ENCODE measurements at regions not wholly inside any gene's neighbourhood (a gene's known extent, or its start where the extent isn't known, plus 50 kb on each side); places are given as distances from the start of the nearest gene placed in this dataset.

DNA sequence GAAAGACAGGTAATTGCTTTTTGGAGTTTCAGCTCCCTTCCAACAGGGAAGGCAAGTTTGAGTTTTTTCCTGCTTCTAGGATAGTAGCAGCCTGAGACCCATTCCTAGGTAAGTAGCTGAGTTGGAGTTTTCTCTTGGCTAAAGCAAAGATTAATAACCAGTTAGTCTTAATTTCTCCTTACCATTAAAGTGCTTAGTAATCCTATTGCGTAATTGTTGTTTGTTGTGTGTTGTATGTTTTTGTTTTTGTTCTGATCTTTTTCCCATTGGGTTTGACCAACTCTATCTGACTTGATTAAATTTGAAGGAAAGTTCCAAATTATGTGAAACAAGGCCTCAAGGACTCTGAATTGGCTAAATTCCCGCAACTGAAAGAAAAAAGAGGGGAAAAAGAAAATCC lies 83.5 kb downstream of the TBX22 start:
- no peak for DNase-seq (ENCODE audit: low read depth in 3 of 3, low spot score in 2 of 3)

DNA sequence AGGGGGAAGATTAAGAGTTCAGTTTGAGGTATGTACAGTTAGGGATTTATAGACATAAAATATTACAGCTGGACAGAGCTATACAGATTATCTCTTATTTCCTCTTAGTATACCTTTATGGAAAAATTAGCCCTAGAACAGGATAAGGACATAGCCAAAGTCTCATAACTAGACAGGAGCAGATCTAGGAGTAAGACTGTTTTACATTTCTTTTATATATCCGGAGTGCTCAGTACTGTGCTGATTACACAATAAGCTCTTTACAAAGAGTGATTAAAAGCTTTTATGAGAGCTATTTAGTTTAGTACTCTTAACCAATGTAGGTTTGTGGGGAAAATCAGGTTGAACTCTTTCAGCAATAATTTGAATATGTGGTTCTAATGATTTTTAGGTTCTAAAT lies 105.8 kb downstream of the TBX22 start:
- no peak for DNase-seq (ENCODE audit: low read depth in 3 of 3, low spot score in 2 of 3)

DNA sequence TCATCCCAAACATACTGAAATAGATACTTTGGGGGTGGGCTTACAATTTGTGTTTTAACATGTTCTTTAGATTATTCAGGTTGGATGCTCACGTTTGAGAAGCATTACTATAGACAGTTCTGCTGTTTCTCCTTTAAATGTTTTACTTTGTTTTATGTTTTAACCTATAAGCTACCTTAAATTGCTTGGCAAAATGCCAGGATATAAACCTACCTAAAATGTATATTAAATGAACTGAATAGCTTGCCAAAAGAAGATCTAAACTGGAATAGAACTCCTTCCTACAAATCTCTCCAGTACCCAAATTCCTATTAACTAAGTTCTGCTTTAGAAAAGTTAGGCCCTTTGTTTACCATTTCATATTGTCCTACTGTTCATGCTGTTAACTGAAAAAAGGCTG lies 124.4 kb downstream of the TBX22 start:
- no peak for DNase-seq (ENCODE audit: low read depth in 3 of 3, low spot score in 2 of 3)

DNA sequence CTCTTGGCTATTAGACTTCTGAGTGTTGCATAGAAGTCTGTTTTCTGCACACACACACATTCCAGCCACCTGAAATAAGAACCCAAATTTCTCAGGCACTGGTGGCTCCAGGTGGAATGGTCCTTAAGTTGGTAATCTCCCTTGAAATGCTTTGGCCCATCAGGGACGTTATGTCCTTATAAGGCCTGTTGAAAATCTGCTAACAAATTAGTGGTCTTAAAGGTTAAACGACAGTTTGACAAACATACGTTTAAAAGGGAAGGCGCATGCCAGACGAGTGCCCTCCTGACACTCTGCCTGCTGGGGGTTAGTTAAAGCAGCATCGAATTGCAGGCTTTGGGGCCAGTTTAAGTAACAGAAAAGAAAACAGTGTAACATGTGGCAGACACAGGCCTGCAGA lies 125.0 kb downstream of the TBX22 start:
- no peak for DNase-seq (ENCODE audit: low read depth in 3 of 3, low spot score in 2 of 3)

GRCh38 chrX:80170581-80170980 lies 156.0 kb downstream of the TBX22 start:
- DNase-seq (ENCODE audit: low read depth in 3 of 3, low spot score in 2 of 3), result no peak

DNA sequence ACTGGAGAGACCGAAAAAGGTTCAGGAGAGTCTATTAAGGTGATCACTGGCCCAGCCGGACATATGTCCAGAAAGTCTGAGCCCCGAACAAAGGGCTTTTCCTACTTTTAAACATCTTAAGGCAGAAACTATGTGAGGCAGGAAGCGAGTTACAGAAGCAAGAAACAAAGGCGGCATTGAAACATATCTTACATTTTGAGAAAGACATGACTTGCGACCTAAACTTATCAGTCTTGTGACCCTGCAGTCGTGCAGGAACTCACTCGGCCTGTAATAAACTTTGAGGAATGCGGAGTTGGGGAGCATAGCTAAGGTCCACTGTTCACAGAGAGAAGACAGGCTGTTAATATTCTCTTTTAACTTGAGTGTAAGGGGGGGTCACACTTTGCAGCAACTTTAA lies 158.7 kb downstream of the TBX22 start:
- no peak for DNase-seq (ENCODE audit: low read depth in 3 of 3, low spot score in 2 of 3)

DNA sequence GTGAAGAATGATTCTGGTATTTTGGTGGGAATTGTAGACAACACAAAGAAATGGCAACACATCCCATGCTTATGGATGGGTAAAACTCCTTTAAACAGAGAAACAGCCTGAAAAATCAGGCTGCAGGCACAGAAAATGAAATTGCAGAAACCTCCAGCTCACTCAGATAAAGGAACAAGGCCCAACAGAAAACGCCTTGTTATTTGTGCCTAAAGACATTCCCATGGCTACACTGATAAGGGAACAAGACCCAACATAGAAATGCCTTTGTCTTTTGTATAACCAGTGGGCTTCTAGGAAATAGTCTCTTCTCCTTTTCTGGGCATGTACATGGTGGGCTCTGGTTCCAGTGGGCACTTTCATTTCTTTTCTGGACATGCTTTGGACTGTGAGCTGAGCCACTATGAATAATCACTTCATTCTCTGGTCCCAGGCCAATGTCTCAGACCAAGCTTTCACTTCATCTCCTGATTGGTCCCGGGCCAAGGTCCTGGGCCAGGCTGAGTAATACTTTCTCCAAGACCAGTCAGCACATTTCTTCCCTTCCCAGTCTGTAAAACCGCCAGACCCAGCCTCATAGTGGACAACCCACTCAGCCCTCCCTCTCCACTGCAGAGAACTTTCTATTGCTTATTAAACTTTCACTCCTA lies 160.5 kb downstream of the TBX22 start:
- DNase-seq (ENCODE audit: low read depth in 3 of 3, low spot score in 2 of 3), result no peak

GRCh38 chrX:80181079-80181478 lies 166.5 kb downstream of the TBX22 start:
- no peak for DNase-seq (ENCODE audit: low read depth in 3 of 3, low spot score in 2 of 3)

- no peak for DNase-seq (ENCODE audit: low read depth in 3 of 3, low spot score in 2 of 3)
Measured at GRCh38 chrX:80184854-80185253, 170.3 kb downstream of the TBX22 start.

GRCh38 chrX:80206647-80207046 lies 192.1 kb downstream of the TBX22 start:
- DNase-seq (ENCODE audit: low read depth in 3 of 3, low spot score in 2 of 3), result no peak

GRCh38 chrX:80207327-80207726 lies 192.8 kb downstream of the TBX22 start:
- no peak for DNase-seq (ENCODE audit: low read depth in 3 of 3, low spot score in 2 of 3)

DNA sequence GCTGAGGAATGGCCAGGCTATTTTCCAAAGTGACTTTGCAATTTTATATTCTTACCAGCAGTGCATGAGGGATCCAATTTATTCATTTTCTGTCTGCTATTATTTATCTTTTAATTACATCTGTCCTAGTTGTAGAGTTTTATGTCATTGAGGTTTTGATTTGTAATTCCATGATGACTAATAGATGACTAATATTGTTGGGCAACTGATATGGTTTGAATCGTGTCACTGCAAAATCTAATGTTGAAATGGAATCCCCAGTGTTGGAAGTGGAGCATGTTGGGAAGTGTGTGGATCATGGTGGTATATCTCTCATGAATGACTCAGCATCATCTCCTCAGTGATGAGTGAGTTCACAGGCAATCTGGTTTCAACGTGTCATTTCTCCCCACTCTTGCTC lies 201.5 kb downstream of the TBX22 start:
- DNase-seq (ENCODE audit: low read depth in 3 of 3, low spot score in 2 of 3), result no peak

DNA sequence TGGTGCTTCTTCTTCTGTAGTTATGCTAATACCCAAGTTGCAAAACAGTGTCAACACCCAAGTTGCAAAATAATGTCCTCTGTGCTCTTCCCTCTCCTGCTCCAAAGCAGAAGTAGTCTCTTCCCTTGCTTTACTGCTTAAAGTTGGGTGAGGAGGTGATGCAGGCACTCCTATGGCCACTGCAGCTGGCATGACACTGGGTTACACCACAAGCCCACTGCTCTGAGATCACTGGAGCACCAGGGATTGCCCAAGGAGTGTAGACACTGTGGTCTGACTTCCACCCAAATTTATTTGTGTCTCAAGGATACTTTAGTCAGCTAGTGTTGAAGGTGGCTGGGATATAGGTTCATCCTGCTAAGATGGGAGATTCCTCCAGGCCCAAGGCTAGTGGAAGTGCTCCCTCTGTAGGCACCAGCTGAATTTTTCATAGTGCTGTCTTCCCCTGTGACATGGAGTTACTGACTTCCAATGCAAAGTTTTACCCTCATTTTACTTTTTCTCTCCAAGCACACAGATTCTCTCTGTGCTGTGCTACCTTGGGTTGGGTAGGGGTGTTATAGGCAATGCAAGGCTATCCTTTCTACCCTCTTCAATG lies 196.2 kb upstream of the TENT5D start:
- no peak for DNase-seq (ENCODE audit: low read depth in 3 of 3, low spot score in 2 of 3)

DNA sequence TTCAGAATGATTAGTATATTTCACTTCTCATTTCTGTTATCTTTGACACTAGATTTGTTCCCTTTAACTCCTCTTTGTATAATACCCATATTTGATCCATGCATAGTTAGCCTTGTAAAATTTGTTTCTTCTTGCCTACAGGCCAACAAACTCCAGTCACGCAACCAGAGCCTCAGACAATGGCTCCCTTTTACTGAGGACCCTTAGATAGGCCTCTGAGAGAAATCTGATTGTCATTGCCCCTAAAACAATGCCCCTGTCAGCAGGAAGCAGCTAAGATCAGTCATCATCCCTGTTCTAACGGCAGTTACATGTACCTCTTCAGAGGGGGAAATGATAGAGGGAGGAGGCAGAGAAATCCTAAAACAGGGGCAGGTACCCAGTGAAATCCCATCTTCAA lies 190.6 kb upstream of the TENT5D start:
- DNase-seq (ENCODE audit: low read depth in 3 of 3, low spot score in 2 of 3), result no peak

DNA sequence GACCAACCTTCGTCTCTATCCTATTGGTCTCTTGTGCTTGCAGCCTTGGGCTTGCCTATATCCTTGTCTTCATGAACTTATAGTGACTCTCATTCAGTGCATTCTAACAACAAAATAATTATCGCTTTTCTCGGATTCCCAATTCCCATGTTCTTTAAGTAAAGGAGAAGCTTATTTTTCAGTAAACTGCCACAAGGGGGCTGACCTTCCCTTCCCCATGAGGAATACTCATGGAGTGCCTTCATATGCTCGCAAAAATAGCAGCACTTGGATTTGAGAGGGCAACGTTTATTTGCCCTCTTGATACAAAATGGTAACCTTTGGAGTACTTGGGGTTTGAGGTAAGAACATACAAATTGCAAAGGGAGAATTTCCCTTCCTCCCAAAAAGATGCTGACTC lies 183.2 kb upstream of the TENT5D start:
- no peak for DNase-seq (ENCODE audit: low read depth in 3 of 3, low spot score in 2 of 3)

DNA sequence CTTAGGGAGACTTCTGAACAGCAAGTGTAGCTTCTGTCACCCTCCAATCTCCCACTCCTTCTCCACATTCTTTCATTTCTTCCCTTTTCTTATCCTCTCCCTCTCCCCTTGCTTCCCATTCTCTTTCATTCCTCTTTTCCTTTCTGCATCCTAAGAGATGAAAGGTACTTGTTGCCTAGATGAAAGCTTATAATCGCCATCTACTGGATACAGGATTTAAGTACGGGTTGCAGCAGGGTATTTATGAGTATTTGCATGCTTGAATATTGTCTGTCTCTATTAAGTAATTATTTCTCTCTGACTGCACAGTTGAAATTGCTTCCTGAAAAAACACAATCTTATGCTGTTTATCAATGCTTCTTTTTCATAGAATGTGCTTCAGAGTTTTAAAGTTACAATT lies 174.0 kb upstream of the TENT5D start:
- no peak for DNase-seq (ENCODE audit: low read depth in 3 of 3, low spot score in 2 of 3)

GRCh38 chrX:80266287-80266686 lies 154.0 kb upstream of the TENT5D start:
- no peak for DNase-seq (ENCODE audit: low read depth in 3 of 3, low spot score in 2 of 3)

DNA sequence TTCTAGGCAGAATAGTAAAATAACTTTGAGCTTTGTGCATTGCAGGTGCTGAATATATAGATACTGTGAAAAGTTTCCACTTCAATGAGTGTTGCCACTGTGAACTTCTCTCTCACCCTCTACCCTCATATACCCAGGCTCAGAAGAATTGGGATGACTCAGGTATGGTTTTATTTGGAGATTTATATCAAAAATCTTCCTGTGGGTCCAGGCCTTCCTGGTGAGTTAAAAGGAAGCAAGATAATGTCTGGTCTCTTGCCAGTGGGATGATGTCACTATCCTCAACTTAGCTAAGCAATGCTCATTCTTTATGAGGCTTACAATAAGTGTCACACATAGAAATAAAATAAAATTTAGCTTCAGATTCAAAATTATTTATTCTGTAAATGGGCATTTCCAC lies 153.3 kb upstream of the TENT5D start:
- no peak for DNase-seq (ENCODE audit: low read depth in 3 of 3, low spot score in 2 of 3)

DNA sequence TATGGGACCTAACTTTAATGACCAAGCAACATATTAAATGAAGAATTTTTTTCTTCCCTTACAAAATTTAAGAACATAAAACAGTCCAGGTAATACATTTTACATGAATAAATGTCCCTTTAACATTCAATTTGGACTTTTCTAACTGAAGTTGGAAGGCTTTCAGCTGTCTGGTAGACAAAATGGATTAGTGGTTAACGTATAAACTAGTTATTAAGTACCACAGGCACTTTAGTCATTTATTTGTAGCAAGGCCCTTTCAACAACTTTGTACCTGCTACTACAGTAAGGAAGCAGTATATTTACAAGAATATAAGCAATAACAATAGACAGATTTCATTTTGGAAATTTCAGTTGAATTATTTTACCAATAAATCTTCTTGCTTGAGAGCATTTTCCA lies 152.5 kb upstream of the TENT5D start:
- no peak for DNase-seq (ENCODE audit: low read depth in 3 of 3, low spot score in 2 of 3)

- DNase-seq (ENCODE audit: low read depth in 3 of 3, low spot score in 2 of 3), result no peak
Measured at GRCh38 chrX:80282535-80282934, 137.7 kb upstream of the TENT5D start.

- DNase-seq (ENCODE audit: low read depth in 3 of 3, low spot score in 2 of 3), result peak in 1 of 3 donors; percentile 12
Measured at GRCh38 chrX:80285131-80285773, 135.0 kb upstream of the TENT5D start.

- DNase-seq (ENCODE audit: low read depth in 3 of 3, low spot score in 2 of 3), result no peak
Measured at GRCh38 chrX:80290834-80291233, 129.4 kb upstream of the TENT5D start.
